GM21528 (cell line): ENCODE measurements at regions not wholly inside any gene's neighbourhood (a gene's known extent, or its start where the extent isn't known, plus 50 kb on each side); places are given as distances from the start of the nearest gene placed in this dataset.
A peak's percentile ranks its signal among the peaks of the same experiment; 100 is the strongest.

Experiments
- ATAC-seq: cut with Tn5 transposase; IDR thresholded peaks from one replicate; pipeline ENCODE4 v1.9.1; 2021; ENCODE audit warnings: mild to moderate bottlenecking, moderate library complexity; ENCODE audit not compliant: unreplicated experiment, low FRiP score

DNA sequence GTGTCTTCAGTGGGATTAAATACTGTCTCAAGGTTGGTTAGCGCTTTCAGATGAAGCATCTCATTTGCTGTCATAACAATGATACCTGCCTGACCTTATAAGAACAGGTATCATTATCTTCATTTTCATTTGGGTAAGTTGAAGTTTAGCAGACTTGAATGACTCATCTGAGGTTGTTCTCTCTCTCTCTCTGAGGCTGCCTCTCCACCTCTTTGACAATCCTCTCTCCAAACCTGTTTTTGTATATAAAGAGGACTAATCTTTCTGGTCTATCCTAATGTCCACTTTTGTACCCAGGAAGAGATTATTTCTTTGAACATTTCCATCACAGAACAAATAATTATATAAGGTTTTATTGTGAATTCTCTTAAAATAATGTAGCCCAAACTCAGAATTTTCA lies 291.4 kb downstream of the KLF6 start:
- ATAC-seq = no peak

DNA sequence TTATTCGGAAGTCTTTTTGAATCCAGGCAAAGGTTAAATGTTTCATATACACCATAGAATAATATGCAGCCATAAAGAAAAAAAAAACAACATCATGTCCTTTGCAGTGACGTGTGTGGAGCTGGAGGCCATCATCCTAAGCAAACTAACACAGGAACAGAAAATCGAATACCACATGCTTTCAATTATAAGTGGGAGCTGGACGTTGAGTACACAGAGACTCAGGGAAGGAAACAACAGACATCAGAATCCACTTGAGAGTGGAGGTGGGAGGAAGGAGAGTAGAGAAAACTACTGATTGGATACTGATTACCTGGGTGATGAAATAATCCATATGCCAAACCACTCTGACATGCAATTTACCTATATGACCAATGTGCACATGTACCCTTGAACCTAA lies 293.4 kb downstream of the KLF6 start:
- ATAC-seq = no peak

DNA sequence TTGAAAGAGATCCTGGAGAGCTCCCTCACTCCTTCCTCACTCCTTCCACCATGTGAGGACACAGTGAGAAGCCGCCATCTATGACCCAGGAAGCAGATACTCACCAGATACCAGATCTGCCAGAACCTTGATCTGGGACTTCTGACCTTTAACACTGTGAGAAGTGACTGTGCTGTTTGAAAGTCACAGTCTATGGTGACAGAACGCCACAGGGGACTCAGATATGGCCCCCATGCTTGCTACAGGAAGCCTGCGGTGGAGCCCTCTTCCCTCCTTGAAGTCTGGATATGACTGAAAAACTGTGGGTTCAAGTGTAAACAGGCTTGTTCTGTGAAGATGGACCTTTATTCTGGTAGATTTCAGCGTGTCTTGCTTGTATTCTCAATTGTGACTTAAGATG lies 297.8 kb downstream of the KLF6 start:
- ATAC-seq = no peak

DNA sequence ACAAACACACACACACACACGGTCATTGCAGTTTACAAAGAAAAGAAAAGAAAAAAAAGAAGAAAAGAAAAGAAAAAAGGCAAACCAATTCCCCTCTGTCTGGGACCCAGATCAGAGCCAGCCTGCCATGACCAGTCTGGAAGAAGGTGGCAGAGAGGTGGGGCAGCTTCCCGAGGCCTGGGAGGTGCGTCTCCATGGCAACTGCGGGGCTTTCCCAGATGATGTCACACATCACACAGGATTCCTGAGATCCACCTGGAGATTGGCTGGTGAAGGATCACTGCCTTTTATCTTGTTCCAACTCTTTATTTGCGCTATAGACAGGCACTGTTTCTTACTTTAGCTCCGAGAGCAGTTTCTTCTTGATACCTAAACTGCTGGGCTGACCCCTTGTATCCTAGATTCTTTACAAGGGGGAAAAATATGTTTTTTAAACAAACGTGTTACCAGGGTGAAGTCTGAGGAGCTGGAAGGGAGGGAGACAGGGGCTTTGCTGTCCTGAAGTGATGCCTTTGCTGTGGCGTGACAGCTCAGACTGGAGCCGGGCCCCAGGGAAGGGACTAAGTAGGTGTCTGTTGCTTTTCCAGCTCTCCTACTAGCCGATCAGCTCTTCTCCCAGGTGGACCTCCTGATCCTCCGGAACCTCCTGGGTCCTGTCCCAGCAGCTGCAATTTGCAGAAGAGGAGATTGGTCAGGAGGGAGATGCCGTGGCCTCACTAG lies 298.5 kb downstream of the KLF6 start:
- ATAC-seq = no peak

DNA sequence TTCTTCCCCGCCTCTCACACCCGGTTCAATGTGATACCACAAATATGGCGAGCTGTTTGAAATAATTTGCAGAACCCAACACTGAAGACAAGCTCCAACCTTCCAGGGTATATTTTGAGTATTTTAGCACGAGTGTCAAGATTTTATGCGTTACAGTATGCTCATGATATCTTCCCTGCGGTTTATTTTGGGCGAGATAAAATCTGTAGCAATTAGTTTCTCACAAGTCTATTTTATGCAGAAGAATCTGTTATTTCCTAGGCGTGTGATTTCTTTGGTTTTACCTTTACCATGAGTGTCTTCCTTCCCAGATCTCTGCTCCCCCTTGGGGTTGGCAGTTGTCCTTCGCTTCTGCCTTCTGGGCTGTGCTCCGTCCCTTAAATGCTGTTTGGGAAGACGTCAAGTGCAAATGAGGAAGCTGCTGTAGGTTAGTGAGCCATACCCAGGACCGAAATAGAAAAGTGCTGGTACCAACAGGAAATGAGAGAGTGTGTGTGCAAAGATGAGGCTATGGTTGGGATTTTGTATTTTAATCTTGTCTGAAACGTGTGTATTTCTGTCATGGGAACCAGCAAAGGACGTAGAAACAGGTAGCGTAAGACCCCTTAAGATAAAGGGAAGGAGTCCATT lies 299.8 kb downstream of the KLF6 start:
- peak; percentile 49 for ATAC-seq

DNA sequence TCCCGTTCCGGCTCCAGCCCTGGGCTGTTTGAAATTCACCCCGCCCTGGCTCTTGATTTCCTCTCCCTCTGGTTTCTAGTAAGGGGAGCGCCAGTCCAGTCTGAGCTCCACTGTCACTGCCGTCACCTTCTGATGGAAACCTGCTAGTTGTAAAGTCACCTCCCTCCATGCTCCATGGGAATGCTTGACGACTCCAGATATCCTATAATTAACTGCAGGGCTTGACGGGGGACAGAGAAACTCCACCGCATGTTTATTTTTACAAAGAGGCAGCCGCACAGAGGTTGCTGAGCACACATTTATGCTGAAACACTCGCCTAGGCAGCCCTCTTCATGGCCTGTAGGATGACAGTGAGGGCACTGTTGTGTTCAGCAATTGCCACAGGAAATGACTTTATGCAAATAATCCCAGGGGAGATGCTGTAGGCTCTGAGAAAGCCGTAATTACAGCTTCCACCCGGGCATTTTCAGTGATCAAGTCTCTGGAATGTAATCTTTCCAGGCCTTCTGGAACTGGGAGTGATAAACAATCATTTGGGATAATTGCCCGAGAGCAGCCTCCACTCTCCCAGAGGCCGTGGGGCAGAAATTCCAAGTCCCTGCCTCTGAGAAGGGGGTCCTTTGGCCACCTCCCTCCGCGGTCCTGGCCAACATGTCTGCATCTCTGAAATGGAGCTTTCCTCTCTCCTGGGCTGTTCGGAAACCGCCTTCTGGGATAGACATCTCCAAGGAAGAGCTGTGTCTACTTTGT lies 300.5 kb downstream of the KLF6 start:
- peak; percentile 84 for ATAC-seq

DNA sequence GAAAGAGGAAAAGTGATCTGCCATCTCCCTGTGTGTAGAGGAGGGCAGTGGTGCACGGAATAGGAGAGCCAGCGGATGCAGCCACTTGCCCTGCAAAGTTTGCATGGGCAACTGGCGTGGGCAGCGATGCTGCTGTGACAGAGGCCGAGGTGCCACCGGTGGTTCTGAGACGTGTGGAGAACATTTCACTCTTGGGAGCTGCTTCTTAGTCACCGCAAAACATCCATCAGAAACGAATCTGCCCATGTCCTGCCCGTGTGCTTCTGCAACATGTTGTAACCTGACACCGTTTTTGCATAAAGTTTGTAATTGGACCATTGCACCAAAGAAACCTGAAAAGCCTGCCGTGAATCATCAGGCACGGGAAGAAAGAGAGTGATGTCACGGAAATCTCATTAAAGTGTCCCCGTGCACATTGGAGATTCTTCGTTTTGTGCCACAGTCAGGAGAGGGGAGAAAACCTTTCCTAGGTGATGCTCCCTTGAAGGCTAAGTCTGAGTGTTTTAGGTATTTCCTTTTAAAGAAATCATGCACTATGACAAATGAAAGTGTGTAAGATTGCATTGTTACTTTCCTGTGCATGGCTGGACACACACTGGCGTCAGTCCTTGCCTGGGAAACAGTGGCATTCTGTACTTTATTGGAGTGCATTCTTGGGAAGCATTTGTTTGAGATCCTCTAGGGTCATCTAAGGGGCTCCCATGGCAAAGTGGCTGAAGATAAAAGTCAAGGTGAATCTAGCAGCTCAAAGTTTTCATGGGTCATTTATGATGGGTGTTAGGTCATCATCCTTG lies 302.6 kb downstream of the KLF6 start:
- ATAC-seq = no peak

DNA sequence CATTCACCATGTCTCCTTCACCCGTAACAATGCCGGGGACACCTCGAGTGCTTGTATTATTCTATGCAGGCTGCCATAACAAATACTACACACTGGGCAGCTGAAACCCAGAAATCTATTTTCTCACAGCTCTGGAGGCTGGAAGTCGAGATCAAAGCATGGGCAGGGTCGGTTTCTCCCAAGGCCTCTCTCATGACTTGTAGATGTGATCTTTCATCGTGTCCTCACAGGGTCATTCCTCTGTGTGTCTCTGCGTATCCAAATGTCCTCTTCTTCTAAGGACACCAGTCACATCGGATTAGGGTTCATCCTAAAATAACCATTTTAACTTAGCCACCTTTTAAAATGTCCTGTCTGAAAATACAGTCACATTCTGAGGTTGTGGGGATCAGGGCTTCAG lies 303.5 kb downstream of the KLF6 start:
- no peak for ATAC-seq

DNA sequence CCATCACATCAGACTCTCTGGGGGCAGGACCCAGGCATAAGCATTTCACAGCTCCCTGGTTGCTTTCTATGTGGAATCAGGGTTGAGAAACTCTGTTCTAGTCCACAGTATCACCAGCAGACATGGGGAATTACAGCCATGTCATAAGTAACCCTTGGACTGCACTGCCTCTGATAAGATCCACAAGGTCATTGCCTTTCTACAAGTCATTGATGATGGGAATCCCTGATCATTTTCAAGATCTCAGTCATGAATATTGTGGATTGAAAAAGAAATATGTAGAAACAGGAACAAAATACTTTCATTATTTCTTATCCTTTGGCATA lies 304.1 kb downstream of the KLF6 start:
- no peak for ATAC-seq

DNA sequence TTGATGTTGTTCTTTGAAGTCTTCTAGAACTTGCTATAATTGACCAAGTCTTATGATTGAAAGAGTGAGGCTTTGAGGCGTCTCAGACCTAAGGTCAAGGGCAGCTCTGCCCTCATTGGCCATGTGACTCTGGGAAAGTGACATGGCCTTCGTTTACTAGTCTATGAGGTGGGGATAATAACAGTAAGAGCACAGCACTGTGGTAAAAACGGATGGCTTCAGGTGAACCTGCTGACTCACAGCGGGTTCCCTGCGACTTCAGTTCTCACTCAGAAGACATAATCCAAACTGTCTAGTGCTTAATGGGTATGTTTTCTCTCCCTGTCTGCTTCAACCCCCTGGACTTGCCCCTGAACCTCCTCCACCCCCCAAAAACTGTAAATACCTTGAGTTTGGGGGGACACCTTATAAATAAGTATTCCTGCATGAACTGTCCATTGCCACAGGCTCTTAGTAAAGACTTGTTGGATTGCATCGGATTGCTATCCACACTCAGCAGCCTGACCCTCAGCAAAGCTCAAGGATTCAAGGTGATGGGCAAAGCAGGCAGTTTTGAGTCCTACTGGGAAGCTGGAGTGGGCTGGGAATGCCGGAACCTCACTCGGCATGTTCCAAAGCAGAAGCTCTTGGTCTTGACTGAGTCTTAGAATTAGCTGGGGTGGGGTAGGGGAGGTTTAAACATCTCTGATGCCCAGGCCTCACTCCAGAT lies 304.6 kb downstream of the KLF6 start:
- no peak for ATAC-seq

DNA sequence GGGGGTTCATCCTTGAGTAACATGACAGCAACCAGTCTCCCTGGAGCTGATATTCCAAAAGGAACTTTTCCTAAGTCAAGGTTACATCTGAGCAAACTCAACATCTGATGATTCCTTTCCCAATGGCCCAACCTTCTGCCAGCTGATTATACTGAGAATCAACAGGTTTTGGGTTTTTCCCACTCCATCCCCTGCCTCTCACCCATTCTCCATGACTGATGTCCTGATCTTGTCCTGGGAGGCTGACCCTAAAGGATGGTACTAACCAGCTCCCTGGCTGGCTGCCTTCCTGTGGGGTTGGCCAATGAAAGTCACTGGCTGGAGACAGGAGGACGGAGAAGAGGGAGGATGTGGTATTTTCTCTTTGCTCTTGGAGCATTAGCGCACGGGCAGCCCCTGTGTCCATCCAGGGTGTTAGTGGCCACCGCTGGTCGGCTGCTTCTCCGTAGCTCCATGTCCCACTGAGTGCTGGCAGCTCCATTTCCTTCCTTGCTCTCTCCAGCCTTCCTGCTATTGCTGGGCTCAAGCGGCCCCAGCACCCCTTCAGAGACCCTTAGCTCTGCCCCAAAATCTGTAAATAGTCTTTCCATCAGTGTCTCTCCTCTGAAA lies 306.2 kb upstream of the PITRM1 start:
- ATAC-seq = no peak

DNA sequence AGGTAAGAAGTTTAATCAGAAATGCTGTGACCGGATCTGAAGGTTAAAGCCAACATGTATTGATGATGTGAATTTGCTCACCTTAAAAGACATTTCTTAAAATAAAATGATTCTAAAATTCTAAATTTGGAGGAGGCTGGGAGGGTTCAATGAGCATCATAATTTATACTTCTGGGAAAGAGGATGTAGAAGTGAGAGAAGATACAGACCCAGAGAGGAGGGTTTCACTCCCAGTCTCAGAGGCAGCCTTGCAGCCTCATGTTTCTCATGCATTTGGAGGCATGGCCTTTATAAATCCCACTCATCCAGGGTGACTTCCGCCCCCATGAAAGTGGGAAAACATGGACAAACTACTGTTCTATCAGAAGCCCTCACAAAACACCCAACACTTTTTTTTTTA lies 305.6 kb upstream of the PITRM1 start:
- peak; percentile 79 for ATAC-seq

DNA sequence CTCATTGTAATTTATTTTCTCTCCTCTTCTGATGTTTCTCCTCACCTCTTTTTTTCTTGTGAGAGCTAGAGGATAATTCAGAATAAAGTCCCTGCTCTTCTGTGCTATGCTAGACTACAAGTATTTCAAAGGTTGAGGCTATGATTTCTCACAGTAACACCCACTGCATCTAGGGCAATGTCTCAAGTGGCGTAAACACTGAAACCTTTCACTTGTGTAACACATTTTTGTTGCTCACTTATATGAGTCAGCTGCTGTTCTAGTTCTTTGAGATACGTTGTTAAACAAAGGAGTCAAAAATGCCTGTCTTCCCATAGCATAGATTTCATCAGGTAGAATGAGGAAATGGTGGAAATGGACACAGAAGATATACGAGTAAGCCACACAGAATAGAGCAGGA lies 305.1 kb upstream of the PITRM1 start:
- ATAC-seq = no peak

DNA sequence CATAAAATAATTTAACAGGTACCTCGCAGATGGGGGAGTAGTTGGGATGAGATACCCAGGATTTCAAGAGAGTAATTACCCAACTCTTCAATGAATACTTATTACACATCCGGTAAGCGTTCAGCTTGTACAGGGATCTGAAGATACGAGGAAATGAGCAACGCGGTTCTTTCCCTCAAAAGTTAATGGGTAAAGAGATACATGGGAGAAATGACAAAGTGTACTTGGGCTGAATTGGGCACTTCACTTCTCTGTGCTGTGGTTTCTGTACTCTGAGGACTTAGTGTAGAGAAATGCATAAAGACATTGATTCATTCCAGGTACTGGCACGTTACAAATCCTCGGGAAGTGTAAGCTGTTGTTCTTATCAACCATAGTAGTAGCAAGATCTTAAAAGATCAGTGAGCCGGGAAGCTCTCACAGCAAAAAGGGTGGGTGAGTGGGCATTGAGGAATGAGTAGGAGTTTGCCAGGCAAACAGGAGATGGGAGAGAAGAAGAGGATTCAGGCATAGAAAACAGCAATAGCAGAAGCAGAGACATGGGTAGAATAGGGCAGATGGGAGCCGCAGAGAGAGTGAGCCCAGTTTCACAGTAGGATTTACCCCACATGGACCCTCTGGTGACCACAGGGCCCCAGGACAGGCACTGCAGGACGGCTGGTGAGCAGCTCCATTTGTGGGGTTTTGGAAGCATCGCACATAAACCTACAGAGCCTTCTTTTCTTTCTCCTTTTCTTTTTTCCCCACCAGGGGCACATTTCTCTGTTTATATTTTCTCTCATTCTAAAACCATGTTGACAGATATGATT lies 304.3 kb upstream of the PITRM1 start:
- no peak for ATAC-seq

DNA sequence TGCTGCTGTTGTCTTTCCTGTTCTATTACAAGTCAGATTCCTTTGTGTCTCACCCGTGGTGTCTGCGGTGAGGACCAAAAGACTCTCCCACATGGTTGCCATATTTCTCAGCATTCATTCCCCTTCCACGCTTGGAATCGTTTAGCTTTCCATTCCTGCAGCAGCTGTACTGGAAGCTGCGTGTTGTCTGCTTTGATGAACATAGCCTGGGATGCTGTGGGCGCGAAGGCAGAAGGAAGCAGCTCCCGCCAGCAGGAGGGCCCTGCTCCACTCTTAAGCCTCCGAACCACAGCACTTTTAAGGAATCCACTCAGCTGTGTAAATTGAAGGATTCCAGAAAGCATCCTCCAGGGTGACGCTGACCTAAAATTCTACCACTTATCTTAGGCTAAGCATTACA lies 303.6 kb upstream of the PITRM1 start:
- no peak for ATAC-seq

DNA sequence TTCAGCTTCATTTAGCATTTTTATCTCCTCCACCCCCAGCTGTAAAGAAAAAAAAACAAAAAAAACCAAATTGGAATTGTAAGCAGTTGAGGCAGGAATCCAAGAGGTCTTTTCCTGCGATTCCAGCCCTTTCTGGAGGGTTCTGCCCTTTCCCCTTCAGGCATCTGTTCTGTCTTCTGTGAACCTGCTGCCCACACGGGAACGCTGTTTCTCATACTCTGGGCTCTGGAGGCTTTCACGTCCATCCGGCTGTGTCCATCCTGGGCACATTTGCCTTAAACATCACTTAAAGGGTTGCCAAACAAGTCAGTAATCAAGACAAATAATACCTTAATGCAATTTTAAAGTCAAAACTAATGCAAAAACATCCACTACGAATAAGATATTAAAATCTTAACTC lies 302.8 kb upstream of the PITRM1 start:
- ATAC-seq = no peak

DNA sequence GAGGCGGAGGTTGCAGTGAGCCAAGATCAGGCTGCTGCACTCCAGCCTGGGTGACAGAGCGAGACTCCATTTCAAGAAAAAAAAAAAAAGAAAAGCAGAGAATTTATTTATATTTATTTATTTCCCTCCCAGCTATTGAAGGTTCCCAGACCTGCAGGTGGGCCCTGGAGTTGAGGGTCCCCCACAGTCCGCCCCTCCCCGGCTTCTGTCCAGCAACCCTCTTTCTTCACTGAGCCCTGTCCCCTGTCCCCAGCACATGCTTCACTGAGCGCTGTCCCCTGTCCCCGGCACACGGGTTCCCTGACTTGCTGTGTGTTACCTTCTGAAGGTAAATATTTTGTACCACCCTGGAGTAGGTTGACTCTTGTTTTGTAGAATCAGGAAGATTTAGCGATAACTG lies 301.7 kb upstream of the PITRM1 start:
- no peak for ATAC-seq

DNA sequence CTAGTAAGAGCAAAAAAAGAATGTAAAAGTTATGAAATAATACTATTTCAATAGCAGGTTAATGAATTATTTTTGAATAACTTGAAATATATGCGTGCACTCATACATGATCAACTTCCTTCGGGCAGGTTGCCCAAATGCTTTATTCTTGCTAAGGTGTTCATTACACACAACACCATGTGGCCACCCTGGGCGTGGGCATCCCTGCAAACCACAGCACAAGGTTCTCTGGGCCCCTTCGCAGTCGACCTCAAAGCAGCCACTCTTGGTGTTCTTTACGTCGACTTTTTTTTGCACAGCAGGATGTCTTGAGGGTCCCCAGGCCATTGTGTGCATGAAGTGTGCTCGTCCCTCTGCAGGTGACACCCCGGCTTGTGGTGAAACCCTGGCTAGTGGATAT lies 300.7 kb upstream of the PITRM1 start:
- no peak for ATAC-seq

DNA sequence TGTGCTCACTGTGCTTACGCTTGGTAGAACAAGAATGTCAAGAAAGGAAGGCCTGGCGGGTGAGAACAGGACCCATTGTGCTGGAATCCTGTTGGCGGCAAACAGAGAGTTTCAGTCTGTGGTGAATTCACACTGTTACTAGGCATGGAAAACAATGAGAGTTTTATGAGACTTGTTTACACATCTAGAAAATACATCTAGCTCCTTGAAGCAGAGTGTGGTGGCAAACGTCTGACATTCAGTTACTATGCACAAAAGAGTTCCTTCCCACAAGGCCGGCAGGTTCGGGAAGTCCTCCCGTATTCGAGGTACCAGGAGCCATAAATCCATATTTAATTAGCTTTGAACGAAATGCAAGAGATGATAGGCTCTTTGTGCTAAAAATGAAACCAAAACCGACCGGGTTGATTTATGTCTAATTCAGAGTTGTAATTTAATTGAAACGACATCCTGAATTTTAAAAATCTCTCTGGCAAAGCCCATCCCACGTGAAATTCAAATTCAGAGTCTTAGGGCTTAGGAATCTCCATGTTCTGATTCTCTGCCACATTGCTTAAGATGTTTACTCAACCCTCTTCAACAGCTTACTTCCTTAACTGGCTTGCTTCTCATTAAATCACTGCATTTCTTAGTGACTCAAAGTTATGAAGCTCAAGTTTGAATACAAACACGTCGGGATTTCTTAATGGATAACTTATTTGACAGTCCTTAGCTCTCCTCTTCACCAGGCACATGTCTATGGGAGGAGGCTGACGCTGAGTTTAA lies 299.9 kb upstream of the PITRM1 start:
- no peak for ATAC-seq
